Hematopoietic multipotent progenitor cell treated with erythropoietin and hydrocortisone succinate and interleukin-3 and kit ligand, for 6 days (in vitro differentiated cells): ENCODE measurements at regions not wholly inside any gene's neighbourhood (a gene's known extent, or its start where the extent isn't known, plus 50 kb on each side); places are given as distances from the start of the nearest gene placed in this dataset.
"Not testable (repeated sequence)": the region's sequence is repeated elsewhere in the genome, so short reads cannot be mapped to it uniquely, and the experiment has no call there.

ENCODE experiments used
- DNase-seq: peaks from one replicate; pipeline ENCODE4 v3.0.0-alpha.2; 2015

DNA sequence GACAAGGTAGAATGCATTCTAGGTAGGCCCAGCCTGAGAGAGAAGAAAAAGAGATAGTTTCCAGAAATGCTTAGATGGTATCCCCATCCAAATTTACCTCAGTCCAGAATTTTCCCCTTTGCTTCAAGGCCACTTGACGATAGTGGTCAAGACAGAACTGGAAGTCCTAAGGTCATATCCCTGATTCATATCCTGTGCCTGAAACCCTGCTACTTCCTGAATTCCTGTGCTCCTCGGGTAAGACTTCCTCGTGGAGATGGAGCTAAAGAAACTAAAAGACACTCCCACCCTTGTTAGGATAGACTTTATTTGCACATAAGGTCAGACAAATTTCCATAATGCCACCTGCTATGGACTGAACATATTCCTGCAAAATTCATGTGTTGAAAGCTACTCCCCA is 175.9 kb downstream of the EVX1 start:
- DNase-seq = no peak

DNA sequence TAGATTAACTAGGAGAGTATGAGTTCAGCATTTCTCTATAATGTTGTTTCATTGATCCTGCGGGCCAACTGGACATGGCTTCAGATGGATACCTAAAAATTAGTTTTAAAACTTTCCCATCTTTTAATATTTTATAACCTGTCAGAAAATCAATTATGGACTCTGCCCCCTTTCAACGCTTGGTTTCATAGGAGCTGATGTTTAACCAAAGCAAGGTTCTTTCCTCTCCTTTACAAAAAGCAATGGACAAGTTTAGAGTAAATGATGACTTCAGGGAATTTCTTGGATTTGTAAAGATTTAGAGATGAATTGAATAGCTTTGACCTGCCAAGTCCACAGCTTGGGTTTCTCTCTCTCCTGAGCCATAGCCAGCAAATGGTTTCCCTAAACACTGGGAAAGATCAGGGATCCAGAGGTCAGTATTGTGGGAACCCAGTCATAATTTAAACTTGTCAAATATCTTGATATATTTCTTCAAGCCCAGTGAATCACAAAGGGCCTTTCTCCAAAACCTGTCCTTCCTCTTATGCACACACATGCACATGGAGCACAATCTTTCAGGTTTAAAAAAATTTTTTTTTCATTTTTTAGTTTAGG is 177.1 kb downstream of the EVX1 start:
- no peak for DNase-seq

DNA sequence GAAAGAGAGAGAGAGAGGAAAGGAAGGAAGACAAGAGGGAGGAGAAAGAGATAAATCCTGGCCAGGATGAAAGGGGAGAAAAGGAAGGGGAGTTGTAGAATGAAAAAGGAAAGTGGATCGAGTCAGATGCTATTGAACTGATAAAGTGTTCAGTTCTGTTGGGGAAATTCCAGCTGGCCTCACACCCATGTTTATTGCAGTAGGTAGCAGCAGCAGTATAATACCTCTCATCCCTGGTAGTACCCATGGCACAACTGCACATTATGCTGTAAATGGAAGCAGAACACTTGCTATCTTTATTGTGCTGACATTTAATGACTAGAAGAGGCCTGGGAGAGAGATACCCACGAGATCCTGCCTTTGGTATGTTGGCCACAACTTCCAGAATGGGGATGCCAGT is 178.1 kb downstream of the EVX1 start:
- no peak for DNase-seq

DNA sequence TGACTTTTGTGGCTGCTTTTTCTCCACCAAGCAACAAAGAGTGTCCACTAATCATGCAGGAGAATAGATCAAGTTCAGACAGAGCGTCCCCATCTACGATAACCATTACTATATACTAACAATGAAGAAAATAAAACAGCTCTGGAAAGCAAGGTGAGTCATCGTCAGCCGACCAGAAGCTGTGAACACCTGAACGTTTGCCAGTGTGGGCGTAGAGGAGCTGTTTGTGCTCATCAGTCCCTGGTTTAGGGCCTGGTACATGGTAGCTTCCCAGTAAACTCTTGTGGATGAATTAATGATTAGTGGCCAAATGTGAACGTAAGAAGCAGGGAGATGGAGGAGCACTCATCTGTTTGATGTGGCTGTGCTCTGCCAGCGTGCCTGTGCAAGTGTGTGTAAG is 180.7 kb downstream of the EVX1 start:
- no peak for DNase-seq

DNA sequence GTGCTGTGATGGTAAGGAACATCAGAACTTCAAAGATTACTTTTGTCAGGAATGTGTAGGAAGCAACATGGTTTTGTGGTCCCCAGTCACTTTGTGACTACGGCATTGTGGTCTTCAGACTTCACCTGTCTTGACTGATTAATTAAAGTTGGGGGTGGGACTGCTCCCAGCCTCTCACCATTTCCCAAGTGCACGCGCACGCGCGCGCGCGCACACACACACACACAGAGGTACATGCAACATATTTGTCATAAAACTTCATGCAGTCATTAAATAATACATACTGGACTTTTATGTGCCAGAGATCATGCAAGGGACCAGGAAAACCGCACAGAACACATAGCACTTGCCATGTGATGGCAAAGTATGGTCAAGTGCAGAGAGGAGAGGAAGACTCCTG is 181.2 kb downstream of the EVX1 start:
- no peak for DNase-seq

DNA sequence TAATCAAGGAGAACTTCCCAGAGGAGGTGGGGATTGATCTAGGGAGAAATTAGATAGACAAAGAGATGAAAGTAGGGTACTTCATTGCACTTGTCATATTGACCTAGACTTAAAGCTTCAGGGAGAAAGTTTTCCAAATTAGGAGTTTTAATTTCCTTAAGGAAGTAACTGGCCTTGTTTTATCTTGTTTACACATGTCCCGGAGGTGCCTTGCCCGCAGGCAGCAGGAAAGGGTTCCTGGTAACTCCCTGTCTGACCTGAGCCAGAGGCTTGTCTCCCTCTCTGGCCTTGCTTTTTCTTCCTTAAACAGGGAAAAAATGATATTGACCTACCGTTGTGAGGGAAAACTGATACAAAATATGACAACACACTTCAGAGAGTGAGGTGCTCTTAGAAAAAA is 181.6 kb downstream of the EVX1 start:
- DNase-seq = no peak

DNA sequence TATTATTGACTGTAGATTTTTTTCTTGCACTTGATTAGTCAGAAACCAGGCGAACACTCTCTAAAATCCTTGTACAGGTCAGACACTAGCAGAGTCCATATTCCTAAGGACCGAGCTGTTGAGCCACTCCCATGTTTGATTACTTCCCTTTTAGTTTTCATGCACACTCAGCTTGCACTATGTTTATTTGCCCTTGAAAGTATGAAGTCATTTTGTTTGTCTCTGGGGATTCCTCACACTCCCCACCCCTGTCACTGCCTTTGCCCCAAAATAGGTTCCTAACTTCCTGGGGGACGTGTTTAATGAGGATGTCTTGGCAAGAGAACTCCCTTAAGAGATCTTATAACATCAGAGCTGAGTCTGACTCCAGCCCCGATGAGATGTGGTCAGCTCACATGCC is 182.1 kb downstream of the EVX1 start:
- DNase-seq = no peak

DNA sequence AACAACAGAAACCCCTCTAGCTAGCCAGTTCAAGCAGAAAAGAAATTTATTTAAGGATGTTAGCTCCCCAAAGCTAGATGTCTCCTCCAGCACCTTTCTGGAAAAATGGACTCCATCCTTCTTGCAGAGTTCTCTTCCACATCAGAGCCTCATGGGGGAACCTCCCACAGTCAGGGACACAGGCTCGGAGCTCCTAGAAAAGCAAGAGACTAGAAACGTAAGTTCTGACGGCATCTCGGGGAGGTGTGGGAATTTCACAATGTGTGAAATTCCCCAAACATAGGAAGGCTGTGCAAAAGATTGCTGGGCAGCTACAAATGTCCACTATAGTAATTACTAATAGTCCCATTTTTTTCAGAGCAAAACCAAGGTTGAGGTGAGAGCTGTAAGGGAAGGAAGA is 184.8 kb downstream of the EVX1 start:
- no peak for DNase-seq

DNA sequence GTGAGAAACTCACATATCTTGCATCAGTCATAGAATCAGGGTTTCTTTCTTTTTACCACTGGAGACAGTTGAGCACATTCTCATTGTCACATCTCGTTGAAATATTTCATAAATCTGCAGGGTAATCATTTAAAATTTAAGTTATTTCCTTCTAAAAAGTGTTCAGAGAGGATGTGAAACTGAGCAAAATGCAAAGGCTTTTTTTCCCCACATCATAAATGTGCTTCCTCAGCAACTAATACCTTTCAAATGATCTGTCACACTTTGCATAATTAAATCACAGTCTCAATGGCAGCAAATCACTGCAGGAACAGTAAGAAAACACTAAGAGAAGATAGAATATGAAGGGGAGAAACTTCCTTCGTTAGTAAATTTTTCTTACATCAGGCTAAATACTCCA is 187.5 kb downstream of the EVX1 start:
- no peak for DNase-seq

DNA sequence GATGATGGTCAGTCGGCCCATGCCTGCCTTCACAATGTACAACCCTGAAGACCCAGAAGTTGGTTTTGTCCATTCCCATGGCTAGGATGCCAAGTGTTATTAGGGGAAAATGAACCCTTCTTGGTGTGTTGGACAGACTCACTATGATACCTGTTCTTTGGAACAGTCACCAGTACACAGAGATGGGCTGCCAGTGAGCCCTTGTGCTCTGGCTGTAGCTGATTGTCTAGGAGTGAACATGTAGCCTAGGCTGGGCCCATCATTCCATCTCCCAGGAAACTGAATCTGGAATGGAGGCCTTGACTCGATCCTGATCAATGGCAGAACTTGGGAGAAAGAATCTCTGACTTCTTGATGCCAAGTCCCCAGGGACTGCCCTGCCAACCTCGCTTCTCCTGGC is 188.9 kb downstream of the EVX1 start:
- DNase-seq = no peak

DNA sequence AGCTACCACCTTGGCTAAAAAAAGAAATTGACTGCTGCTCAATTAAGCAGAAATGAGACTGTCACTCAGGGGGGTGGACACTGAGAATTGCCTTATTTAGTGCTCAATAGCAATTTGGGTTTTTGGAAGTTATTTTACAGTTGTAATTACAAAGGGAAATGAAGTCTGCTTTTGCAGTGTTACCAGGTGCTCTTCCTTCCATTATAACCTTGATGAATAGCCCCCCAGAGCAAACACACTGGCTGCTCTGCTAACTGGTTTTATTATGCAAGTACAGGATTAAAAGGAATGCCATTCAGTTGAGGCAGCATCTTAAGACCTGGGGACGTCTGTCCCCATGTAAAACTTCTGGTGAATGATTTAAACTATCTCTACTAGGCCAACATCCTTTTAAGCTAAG is 191.0 kb downstream of the EVX1 start:
- DNase-seq = no peak

DNA sequence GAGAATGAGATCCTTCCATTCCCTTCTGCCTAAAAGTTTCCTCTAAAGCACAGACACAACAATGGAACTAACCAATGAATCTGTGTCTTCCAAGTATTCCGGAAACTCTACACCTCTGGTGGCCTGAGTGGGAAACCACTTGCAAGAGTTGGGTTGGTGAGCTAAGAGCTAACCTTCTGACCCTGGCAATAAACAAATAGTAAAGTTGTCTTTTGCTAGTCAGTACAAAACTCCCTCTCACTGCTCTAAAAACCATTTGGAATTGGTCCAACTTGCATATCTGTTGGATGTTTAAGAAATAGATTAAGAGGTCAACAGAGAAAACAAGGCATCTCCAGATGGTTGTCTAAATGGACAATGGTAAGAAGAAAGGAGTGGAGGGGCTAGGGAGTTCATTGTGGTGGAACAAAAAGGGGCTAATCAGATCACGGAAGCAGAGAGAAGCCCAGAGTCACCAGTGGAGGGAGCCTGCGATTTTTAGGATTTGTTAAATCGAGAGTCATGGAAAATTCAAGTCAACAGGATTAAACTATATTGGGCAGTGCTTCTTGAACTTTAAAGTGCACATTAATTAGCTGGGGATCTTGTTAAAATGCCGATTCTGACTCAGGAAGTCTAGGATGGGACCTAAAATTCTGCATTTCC is 192.3 kb downstream of the EVX1 start:
- DNase-seq = no peak

DNA sequence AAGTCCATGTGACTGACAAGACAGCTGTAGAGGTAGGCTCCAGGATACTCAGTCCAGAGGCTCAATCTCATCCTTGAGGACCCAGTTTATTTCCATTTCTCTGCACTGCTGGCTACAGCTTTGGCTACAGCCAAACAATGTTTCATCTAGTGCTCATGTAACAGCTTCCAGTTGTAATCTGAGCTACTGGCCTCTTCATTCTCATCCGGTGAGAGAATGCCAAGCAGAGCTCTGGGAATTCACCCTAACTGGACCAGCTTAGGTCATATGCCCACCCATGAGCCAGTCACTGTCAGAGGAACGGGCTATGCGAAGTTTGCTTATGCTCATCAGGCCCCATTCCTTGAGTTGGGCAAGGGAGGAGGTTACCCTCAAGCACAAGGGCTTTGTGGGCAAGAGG is 192.9 kb downstream of the EVX1 start:
- DNase-seq = no peak

DNA sequence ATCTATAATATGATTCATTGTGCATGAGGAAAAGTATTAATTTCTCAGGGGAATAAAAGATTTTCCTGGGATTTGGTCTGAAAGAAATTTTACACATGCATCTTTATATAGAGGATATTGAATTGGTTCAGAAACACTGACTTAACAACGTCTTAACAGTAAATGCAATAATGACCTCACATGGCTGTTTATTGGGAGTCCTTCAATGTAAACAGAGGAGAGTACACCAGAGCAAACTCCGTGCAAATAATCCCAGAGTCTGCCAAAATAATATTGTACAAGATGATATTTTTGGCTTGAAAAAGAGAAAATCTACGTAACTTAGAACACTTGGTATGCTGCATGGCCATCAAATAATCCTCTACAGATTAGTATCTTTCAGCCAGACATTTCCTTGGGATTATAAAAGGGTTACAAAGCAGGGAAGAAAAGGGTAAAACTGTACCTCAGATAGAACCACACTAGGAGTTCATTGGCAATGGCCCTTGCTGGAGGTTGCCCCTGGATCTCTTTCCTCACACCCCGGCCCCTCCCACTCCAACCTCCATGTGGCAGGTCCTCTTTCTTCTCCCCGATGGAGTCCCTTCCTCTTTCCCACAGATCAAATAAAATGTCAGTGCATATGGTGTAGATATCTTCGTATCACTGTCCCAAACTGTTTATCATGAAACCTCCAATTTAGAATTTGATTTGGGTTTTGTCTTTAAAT is 196.4 kb downstream of the EVX1 start:
- no peak for DNase-seq

DNA sequence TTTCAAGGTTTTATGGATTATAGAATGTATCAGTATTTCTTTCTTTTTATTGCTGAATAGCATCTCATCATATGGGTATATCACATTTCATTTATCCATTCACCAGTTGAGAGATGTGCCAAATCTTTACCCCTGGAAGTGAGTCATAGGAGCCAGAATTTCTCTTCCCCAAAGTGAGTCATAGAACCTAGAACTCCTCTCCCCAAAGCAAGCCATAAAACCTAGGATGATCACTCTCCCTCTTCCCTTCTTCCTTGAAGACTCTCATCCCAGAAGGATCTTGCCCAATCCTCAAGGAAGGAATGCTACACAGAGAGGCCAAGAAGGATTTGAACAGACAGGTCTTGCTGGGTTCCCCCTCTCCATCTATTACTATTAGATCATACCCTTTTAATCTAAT is 199.9 kb downstream of the EVX1 start:
- no peak for DNase-seq

DNA sequence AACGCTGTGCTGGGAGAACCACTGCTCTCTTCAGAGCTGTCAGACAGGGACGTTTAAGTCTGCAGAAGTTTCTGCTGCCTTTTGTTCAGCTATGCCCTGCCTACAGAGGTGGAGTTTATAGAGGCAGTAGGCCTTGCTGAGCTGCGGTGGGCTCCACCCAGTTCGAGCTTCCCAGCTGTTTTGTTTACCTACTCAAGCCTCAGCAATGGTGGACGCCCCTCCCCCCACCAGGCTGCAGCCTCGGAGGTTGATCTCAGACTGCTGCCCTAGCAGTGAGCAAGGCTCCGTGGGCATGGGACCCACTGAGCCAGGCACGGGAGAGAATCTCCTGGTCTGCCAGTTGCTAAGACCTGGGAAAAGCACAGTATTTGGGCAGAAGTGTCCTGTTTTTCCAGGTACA is 206.4 kb downstream of the EVX1 start:
- DNase-seq = not testable (repeated sequence)

DNA sequence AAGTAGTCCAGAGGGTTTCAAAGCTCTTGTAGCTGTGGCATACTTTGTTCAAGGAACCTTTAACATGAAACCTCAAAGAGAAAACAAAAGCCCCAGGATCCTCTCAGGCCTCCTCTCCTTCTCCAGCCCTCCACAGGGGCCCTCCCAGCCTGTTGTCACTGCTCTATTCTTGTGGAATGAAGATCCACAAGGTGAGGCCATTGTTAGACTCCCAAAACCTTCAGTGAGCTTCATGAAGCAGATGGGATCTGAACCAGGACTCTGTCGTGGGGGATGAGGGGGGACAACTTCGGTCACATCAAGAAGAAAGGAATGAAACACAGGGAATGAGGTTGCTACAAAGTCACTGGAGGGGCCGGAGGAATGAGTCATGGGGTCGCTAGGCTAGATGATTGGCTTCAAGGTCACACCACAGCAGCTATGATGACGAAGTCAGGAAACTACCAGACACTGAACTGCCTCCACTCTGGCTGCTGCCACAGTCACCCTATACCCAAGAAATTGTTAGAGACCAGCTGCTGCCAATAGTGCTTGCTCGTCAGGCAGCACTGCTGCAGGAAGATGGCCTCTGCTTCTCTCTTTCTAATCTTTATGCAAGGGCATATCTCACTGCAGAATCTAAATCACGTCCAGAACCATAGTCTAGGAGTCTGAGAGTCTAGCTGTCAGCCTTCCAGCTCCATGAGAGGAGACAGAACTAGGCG is 208.8 kb downstream of the HIBADH start:
- no peak for DNase-seq

DNA sequence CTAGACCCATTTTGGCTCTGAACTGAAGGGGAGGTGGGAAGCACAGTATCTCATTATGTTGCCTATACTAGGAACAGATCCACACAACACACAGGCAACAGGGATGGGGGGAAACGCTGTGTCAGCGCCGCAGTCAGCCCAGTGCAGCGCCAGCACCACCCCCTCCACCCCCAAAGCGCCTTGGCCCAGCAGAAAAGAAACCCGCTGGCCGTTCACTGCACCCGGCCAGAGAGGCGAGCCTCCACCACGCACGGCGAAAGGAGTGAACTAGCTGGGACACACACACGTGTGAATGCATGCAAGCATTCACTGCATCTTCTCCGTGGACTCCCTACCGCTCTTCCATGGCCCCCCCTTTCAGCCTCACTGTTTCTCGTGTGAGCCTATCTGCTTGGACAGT is 205.6 kb downstream of the HIBADH start:
- not testable (repeated sequence) for DNase-seq

DNA sequence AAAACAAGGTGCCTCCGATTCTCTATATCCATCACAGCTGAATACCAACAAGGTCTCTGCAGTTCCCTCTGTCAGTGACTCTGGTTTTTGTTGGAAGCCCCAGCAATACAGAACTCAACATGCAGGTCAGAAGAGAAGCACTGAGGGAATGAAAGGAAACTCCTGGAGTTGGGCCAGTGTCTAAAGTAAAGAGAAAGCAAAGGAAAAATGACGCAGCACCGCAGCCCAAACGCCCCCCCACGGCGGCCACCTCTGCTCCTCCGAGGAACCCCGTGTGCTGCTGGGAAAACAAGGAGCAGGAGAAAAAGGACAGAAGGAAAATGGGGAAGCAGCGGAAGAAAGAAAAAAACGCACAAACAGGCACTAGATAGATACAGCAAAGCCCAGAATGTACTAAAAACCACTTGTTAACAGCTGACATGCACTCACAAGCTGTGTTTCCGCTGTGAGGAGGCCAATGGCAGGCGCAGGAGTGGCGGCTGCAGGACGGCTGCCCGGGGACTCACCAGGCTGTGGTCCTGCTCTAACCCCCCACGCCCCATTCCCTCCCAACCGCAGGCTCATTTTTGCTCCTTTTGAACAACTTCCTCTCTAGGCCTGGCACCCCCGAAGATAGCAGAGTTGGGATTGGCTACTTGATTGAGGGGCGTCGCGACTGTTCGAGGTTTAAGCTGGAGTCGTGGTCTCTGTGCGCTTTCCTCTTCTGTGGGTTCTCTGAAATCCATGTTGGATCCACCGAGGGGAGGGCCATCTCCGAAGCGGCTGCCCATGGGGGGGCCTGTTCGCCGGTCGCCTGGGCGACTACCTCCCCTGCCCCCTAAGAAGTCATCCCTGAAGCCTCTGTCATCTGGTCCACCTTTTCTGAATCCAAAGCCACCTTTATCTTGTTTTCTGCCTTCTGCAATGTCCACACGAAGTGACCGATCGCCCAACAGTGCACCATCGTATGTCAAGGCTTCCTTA is 204.8 kb downstream of the HIBADH start:
- not testable (repeated sequence) for DNase-seq

DNA sequence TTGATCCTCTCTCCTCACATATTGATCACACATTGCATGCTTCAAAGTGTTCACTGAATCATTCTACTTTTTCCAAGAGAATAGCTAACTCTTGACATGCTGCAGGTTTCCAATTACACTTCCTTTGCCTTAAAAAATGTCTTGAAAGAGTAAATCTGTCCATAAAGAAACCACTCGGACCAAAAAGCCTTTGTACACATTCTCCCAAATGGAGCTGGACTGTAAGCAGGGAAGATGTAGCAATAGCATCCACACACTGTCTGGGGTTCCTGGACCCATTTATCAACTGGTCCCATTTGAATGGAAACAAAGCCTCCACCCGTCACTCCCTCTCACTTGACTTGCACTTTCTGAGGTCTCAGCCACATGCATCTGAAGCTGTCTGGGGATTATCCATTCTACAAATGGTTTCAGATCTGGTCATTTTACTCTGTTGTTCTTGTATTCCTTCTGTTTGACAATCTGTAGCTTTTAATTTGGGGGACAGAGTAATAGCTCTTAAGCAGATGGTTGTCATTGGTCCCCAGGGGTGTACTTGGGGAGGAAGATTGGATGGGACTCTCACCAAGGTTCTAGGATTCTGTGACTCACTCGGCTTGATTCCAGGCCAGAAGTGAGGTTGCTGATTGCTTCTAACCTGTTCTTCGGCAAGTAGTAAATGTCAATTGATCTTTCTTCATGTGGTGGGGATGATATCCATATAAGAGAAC is 203.5 kb downstream of the HIBADH start:
- DNase-seq = no peak

DNA sequence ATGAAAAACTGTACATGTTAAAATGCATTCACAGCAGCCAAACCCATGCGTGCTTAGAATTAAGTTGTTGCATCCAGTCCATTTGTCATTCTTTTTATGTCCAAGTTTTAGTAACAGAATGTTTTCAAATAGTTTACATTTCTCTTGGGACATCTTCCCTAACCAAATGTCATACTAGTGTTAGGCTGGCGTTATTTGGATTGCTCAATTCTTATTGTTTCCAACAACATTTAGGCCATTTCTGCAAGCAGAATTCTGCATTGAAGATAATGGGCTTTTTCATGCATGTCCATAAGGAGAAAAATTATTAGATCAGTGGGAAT is 203.0 kb downstream of the HIBADH start:
- no peak for DNase-seq

DNA sequence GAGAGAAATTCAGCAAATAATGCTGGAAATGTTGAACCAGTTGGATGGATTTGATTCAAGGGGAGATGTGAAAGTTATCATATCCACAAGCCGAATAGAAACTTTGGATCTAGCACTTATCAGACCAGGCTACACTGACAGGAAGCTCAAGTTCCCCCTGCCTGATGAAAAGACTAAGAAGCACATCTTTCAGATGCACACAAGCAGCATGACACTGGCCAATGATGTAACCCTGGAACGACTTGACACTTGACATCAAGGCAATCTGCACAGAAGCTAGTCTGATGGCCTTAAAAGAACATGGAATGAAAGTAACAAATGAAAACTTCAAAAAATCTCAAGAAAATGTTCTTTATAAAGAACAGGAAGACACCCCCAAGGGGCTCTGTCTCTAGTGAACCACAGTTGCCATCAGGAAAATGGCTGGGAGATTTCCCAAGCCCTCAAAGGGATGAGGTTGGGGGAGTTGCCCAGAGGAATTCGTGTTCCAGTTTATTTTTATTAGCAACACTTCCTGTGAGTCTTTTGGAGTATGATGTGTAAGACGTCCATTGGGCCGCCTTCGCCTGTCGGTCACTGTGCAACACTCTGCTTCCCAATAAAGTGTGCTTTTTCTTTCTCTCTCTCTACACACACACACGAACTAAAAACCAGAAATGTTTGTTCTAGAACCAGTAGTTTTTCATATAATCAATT is 200.0 kb downstream of the HIBADH start:
- no peak for DNase-seq
